GM12878 (cell line): ENCODE measurements at regions not wholly inside any gene's neighbourhood (a gene's known extent, or its start where the extent isn't known, plus 50 kb on each side); places are given as distances from the start of the nearest gene placed in this dataset.

ENCODE experiments used
- ATAC-seq: fragments of 200-7000 bp; cut with Tn5 transposase; 3 replicates; pipeline ENCODE4 v1.9.1; 2020; ENCODE audit warnings: mild to moderate bottlenecking, moderate library complexity
- BruUV-seq: library from RNA; stranded (reverse); fragments of 400-500 nt; replicated peaks from 2 replicates; lab custom pipeline; 2021; lab: Mats Ljungman, UMichigan
- CTCF ChIA-PET: fragments of 300-600 bp; sonication (Branson Sonifier 250); formaldehyde crosslinking; extraction: SDS; loops from one replicate; lab custom pipeline; 2021; ENCODE audit warnings: inconsistent platforms; lab: Yijun Ruan, JAX
- POLR2A ChIA-PET: fragments of 350-600 bp; formaldehyde crosslinking; extraction: SDS; loops from one replicate; lab custom pipeline; 2021; ENCODE audit warnings: inconsistent platforms; lab: Charles Lee
- RAD21 ChIA-PET: fragments of 300-600 bp; sonication (Branson Sonifier 250); formaldehyde crosslinking; loops from one replicate; lab custom pipeline; 2023; ENCODE audit warnings: antibody characterized with exemption; ENCODE audit not compliant: unreplicated experiment; lab: Charles Lee
- SMC1A ChIA-PET: fragments of 300-600 bp; sonication (Branson Sonifier 250); formaldehyde crosslinking; loops from one replicate; lab custom pipeline; 2023; ENCODE audit not compliant: unreplicated experiment, uncharacterized antibody; lab: Charles Lee
- DNase-seq: peaks from one replicate; pipeline ENCODE4 v3.0.0-alpha.2; 2011; ENCODE audit warnings: low read depth, low spot score
- FAIRE-seq: peaks from 3 replicates; lab custom pipeline; 2011; peaks lifted over from hg19 to GRCh38; lab: Jason Lieb, UNC
- H2AFZ ChIP-seq: 2 replicates; pipeline ENCODE4 v1.6.0; 2011; ENCODE audit warnings: low read depth, low read length, control low read depth; ENCODE audit not compliant: control insufficient read depth
- H3K27ac ChIP-seq: 2 replicates; pipeline ENCODE4 v1.5.1; 2011; ENCODE audit warnings: control low read depth; ENCODE audit not compliant: control insufficient read depth, insufficient read depth
- H3K27me3 ChIP-seq, 2 experiments: replicated peaks in 1 of 2; 2 replicates each; pipeline versions ENCODE4 v1.6.0 to v1.6.1; 2011; ENCODE audit warnings: low read length in 1 of 2; ENCODE audit not compliant: control insufficient read depth in 2 of 2, insufficient read depth in 2 of 2
- H3K36me3 ChIP-seq, 2 experiments: 2 replicates each; pipeline ENCODE4 v1.5.1; 2011; ENCODE audit warnings: low read length in 1 of 2; ENCODE audit not compliant: control insufficient read depth in 2 of 2, insufficient read depth in 2 of 2
- H3K4me1 ChIP-seq: 2 replicates; pipeline ENCODE4 v1.6.1; 2011; ENCODE audit warnings: mild to moderate bottlenecking, low read length, moderate library complexity, mixed read lengths; ENCODE audit not compliant: control insufficient read depth, insufficient read depth
- H3K4me2 ChIP-seq: 2 replicates; pipeline ENCODE4 v1.6.0; 2011; ENCODE audit warnings: control low read depth; ENCODE audit not compliant: control insufficient read depth, insufficient read depth
- H3K4me3 ChIP-seq: fragments of 200-600 bp; sonication (generic); 2 replicates; pipeline ENCODE4 v1.5.1; 2016
- H3K79me2 ChIP-seq: 2 replicates; pipeline ENCODE4 v1.6.0; 2011; ENCODE audit warnings: low read length; ENCODE audit not compliant: control insufficient read depth, insufficient read depth
- H3K9ac ChIP-seq: 2 replicates; pipeline ENCODE4 v1.8.0; 2011; ENCODE audit warnings: low read length, control low read depth, mixed read lengths; ENCODE audit not compliant: control insufficient read depth, insufficient read depth
- H3K9me3 ChIP-seq: replicated peaks from 3 replicates; pipeline ENCODE4 v1.5.1; 2011; ENCODE audit warnings: mild to moderate bottlenecking, low read length; ENCODE audit not compliant: control insufficient read depth, insufficient read depth
- H4K20me1 ChIP-seq: 2 replicates; pipeline ENCODE4 v1.6.0; 2011; ENCODE audit not compliant: control insufficient read depth, insufficient read depth
- BCL3 ChIP-seq: IDR thresholded peaks from 2 replicates; pipeline ENCODE4 v1.6.1; 2011; ENCODE audit warnings: borderline replicate concordance, low read depth, mild to moderate bottlenecking, moderate library complexity, low read length; ENCODE audit not compliant: insufficient read depth, poor library complexity, severe bottlenecking
- BCLAF1 ChIP-seq: fragments of 450-650 bp; IDR thresholded peaks from 2 replicates; pipeline ENCODE4 v1.6.1; 2017; ENCODE audit warnings: antibody characterized with exemption, mild to moderate bottlenecking, moderate library complexity
- CEBPB ChIP-seq, 2 experiments: fragments of 150-350 bp in 1 of 2; IDR thresholded peaks; 2 replicates each; pipeline ENCODE4 v1.6.1; 2012 to 2014; ENCODE audit warnings: low read depth in 2 of 2, low read length in 2 of 2, borderline replicate concordance in 1 of 2, inconsistent platforms in 1 of 2
- CHD4 ChIP-seq: fragments of 200-600 bp; sonication (generic); IDR thresholded peaks from 2 replicates; pipeline ENCODE4 v1.6.1; 2016; ENCODE audit warnings: mild to moderate bottlenecking
- EP300 ChIP-seq, 2 experiments: fragments of 150-350 bp in 1 of 2; IDR thresholded peaks; 2 replicates each; pipeline ENCODE4 v1.6.1; 2011 to 2012; ENCODE audit warnings: low read depth in 2 of 2, low read length in 2 of 2, borderline replicate concordance in 1 of 2, improper control_type of control experiment in 1 of 2, inconsistent platforms in 1 of 2; ENCODE audit not compliant: control insufficient read depth in 1 of 2
- HDAC6 ChIP-seq: fragments of 200-600 bp; sonication (generic); IDR thresholded peaks from one replicate; pipeline ENCODE4 v1.8.0; 2017; ENCODE audit warnings: antibody characterized with exemption; ENCODE audit not compliant: unreplicated experiment
- IKZF1 ChIP-seq: fragments of 450-650 bp; conservative IDR thresholded peaks from 2 replicates; pipeline ENCODE4 v1.6.1; 2017; ENCODE audit warnings: antibody characterized with exemption, mild to moderate bottlenecking
- IRF5 ChIP-seq: fragments of 450-650 bp; IDR thresholded peaks from 2 replicates; pipeline ENCODE4 v1.6.1; 2017; ENCODE audit warnings: borderline replicate concordance
- JUNB ChIP-seq: IDR thresholded peaks from 2 replicates; pipeline ENCODE4 v1.6.1; 2016; ENCODE audit warnings: antibody characterized with exemption, mild to moderate bottlenecking
- NKRF ChIP-seq: fragments of 450-650 bp; conservative IDR thresholded peaks from 2 replicates; pipeline ENCODE4 v1.6.1; 2017; ENCODE audit warnings: mild to moderate bottlenecking, moderate library complexity
- PML ChIP-seq: IDR thresholded peaks from 2 replicates; pipeline ENCODE4 v1.6.1; 2012; ENCODE audit warnings: low read length, inconsistent platforms
- RAD21 ChIP-seq: IDR thresholded peaks from 2 replicates; pipeline ENCODE4 v1.6.1; 2011; ENCODE audit warnings: mild to moderate bottlenecking, low read depth, low read length, moderate library complexity; ENCODE audit not compliant: insufficient read depth
- RAD51 ChIP-seq: fragments of 450-650 bp; IDR thresholded peaks from 2 replicates; pipeline ENCODE4 v1.6.1; 2016; ENCODE audit warnings: moderate library complexity, mild to moderate bottlenecking, inconsistent platforms
- RUNX3 ChIP-seq: IDR thresholded peaks from 2 replicates; pipeline ENCODE4 v1.6.1; 2012; ENCODE audit warnings: low read length, inconsistent platforms
- SMARCA5 ChIP-seq: fragments of 450-650 bp; IDR thresholded peaks from 2 replicates; pipeline ENCODE4 v1.6.1; 2017; ENCODE audit warnings: mild to moderate bottlenecking
- ZBED1 ChIP-seq: IDR thresholded peaks from 2 replicates; pipeline ENCODE4 v1.6.1; 2016; ENCODE audit warnings: borderline replicate concordance
- ZNF274 ChIP-seq: IDR thresholded peaks from one replicate; pipeline ENCODE4 v1.8.0; 2011; ENCODE audit not compliant: insufficient read length, insufficient read depth
- WGBS: methylation state at CpG from one replicate; pipeline ENCODE4 v1.1.6; 2016; ENCODE audit warnings: low lambda C conversion rate; ENCODE audit not compliant: insufficient replicate concordance, insufficient coverage; ENCODE audit errors: missing lambda C conversion rate; 5-methylcytosine and 5-hydroxymethylcytosine counted together
- in situ Hi-C: fragments of 300-500 bp; cut with MboI; formaldehyde crosslinking; loops from 9 replicates; pipeline ENCODE4 v1.14.3; 2018; ENCODE audit warnings: mixed read lengths
- intact Hi-C: fragments of 100-400 bp; cut with micrococcal nuclease; formaldehyde crosslinking; loops from one replicate; pipeline ENCODE4 v1.14.2; 2022; ENCODE audit not compliant: unreplicated experiment

- RAD21 ChIA-PET = no interaction called here
- intact Hi-C loops = no loop called here
- FAIRE-seq (no peak), ATAC-seq (no peak), DNase-seq (no peak)
- POLR2A ChIA-PET = no interaction called here
- WGBS = 5% methylated on average over 1 of the region's 1 CpG
- no TSS peak for BruUV-seq
- H2AFZ ChIP-seq = no peak overlapping the region
- H3K4me3 ChIP-seq = no peak overlapping the region
- H3K27ac ChIP-seq = no peak overlapping the region
- H3K4me2 ChIP-seq = no peak overlapping the region
- H3K9ac ChIP-seq = no peak overlapping the region
- no peaks in the 10 kb centered on the region for H3K9me3 ChIP-seq
- no peaks in the 10 kb centered on the region for H3K79me2 ChIP-seq
- in situ Hi-C loops = no loop called here
- CTCF ChIA-PET = no interaction called here
- no peaks in the 10 kb centered on the region for H4K20me1 ChIP-seq
- no peaks in the 10 kb centered on the region for H3K27me3 ChIP-seq
- SMC1A ChIA-PET = no interaction called here
- H3K36me3 ChIP-seq = no peaks in the 10 kb centered on the region
- H3K4me1 ChIP-seq = no peaks in the 10 kb centered on the region
- TF ChIP-seq PML = no peak
- no peak for TF ChIP-seq IRF5
- TF ChIP-seq RAD51 = no peak
- no peak for TF ChIP-seq EP300 (IDR thresholded peaks at IDR 0.05; ENCODE audit: borderline replicate concordance in 1 of 2, control insufficient read depth in 1 of 2, low read depth in 2 of 2, low read length in 2 of 2)
- no peak for TF ChIP-seq ZBED1
- no peak for TF ChIP-seq SMARCA5
- no peak for TF ChIP-seq CHD4
- no peak for TF ChIP-seq JUNB
- TF ChIP-seq CEBPB (IDR thresholded peaks at IDR 0.05; ENCODE audit: borderline replicate concordance in 1 of 2, low read depth in 2 of 2, low read length in 2 of 2) = no peak
- TF ChIP-seq RAD21 = no peak
- TF ChIP-seq IKZF1 = no peak
- no peak for TF ChIP-seq HDAC6
- no peak for TF ChIP-seq BCLAF1
- TF ChIP-seq RUNX3 = no peak
- no peak for TF ChIP-seq NKRF
- TF ChIP-seq BCL3 = no peak
- TF ChIP-seq ZNF274 = no peak
Observed at GRCh38 chr14:41476526-41476925, 130.2 kb upstream of the LRFN5 start.
